BJ (cell line): ENCODE measurements at regions not wholly inside any gene's neighbourhood (a gene's known extent, or its start where the extent isn't known, plus 50 kb on each side); places are given as distances from the start of the nearest gene placed in this dataset.
"Not testable (repeated sequence)": the region's sequence is repeated elsewhere in the genome, so short reads cannot be mapped to it uniquely, and the experiment has no call there.

Source experiments
- CTCF ChIA-PET: fragments of 350-600 bp; formaldehyde crosslinking; extraction: SDS; loops from one replicate; lab custom pipeline; 2021; ENCODE audit warnings: antibody characterized with exemption, inconsistent platforms; lab: Yijun Ruan, JAX
- POLR2A ChIA-PET: fragments of 300-600 bp; sonication (Branson Sonifier 250); formaldehyde crosslinking; extraction: SDS; loops from one replicate; lab custom pipeline; 2021; ENCODE audit warnings: antibody characterized with exemption; lab: Charles Lee
- DNase-seq: peaks from one replicate; pipeline ENCODE4 v3.0.0-alpha.2; 2011; ENCODE audit warnings: low read depth
- H3K27me3 ChIP-seq: 2 replicates; pipeline ENCODE4 v1.6.0; 2011; ENCODE audit warnings: low read length; ENCODE audit not compliant: control insufficient read depth, insufficient read depth
- H3K36me3 ChIP-seq: 2 replicates; pipeline ENCODE4 v1.5.1; 2011; ENCODE audit warnings: low read length; ENCODE audit not compliant: control insufficient read depth, insufficient read depth
- H3K4me3 ChIP-seq: 2 replicates; pipeline ENCODE4 v1.5.1; 2011; ENCODE audit warnings: low read depth, mild to moderate bottlenecking, control low read depth, low read length
- TF ChIP-seq, protein P1 (sequence below): IDR thresholded peaks from 2 replicates; pipeline ENCODE4 v1.5.1; 2011; ENCODE audit warnings: low read depth, mild to moderate bottlenecking, control low read depth, inconsistent platforms, low read length, moderate library complexity; ENCODE audit not compliant: insufficient read depth

DNA sequence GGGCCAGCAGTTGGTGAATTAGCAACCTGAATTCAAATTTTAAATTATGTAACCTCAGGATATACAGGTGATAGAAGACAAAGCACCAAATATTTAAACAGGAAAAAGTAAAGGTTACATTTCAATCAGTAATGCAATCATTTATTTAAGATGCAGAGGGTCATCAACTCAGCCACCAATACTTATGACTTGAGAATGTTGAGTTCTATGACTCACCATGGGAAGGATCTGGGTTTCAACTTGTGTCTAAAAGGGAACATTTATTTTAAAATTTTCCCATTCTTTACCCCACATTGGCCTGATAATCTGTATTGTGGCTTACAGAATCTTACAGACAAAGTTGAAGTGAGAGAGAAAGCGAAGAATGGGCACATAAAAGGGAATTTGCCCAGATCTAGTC, 418.0 kb downstream of the NDFIP2 start:
- CTCF ChIA-PET, result interaction anchor here (1.2 kb wide), 1 partner anchor 10 kb away, joined by 4 read pairs; no protein-coding TSS in a partner anchor
- DNase-seq, result no peak

DNA sequence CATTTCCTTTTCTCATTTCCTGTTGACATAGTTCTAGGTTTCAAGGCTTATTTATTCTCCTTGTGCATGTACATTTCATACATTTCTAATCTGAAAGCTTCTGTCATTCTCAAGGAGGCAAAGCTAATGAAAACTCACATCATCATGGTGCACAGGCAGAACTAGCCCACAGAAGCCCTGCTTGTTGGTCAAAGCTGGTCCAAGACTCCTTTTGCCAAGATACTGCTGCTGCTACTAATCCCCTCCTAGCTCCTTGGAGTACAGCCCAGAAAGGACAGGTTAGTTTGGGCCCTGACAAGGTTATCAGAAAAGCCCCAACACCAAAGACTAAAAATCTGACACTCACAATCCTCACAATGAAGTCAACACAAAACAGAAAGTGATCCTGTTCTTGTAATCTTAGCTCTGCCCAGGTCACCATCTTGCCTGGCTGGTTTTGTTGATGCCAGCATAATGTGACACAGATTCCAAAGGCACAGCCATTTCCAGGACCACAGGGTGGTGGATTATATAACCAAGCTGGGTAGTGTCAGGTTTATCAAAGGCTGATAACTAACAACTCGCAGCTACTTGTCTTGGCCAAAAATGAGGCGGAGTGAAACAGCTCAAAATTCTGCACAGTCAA, 417.4 kb downstream of the NDFIP2 start:
- ChIA-PET POLR2A (interaction anchor here (0.6 kb wide), 1 partner anchor 21 kb away, joined by 3 read pairs; no protein-coding TSS in a partner anchor), CTCF (interaction anchor here (1.2 kb wide), 1 partner anchor 11 kb away, joined by 4 read pairs; no protein-coding TSS in a partner anchor)
- H3K36me3 ChIP-seq, result no peaks in the 10 kb centered on the region
- no peak for DNase-seq
- no peaks in the 10 kb centered on the region for H3K27me3 ChIP-seq
- H3K4me3 ChIP-seq, result no peak overlapping the region
- TF ChIP-seq, protein P1, sequence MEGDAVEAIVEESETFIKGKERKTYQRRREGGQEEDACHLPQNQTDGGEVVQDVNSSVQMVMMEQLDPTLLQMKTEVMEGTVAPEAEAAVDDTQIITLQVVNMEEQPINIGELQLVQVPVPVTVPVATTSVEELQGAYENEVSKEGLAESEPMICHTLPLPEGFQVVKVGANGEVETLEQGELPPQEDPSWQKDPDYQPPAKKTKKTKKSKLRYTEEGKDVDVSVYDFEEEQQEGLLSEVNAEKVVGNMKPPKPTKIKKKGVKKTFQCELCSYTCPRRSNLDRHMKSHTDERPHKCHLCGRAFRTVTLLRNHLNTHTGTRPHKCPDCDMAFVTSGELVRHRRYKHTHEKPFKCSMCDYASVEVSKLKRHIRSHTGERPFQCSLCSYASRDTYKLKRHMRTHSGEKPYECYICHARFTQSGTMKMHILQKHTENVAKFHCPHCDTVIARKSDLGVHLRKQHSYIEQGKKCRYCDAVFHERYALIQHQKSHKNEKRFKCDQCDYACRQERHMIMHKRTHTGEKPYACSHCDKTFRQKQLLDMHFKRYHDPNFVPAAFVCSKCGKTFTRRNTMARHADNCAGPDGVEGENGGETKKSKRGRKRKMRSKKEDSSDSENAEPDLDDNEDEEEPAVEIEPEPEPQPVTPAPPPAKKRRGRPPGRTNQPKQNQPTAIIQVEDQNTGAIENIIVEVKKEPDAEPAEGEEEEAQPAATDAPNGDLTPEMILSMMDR, result no peak

More for the DNA sequence above, 418.0 kb downstream of the NDFIP2 start:
- no peaks in the 10 kb centered on the region for H3K27me3 ChIP-seq
- no peaks in the 10 kb centered on the region for H3K36me3 ChIP-seq
- TF ChIP-seq, protein P1, result no peak
- no peak overlapping the region for H3K4me3 ChIP-seq
- POLR2A ChIA-PET, result no interaction called here

- DNase-seq, result no peak
- ChIA-PET POLR2A (no interaction called here), CTCF (no interaction called here)
- H3K36me3 ChIP-seq, result no peaks in the 10 kb centered on the region
- TF ChIP-seq, protein P1, result no peak
- H3K4me3 ChIP-seq, result no peak overlapping the region
- H3K27me3 ChIP-seq, result no peaks in the 10 kb centered on the region
Observed at GRCh38 chr13:79896851-79897250, 415.9 kb downstream of the NDFIP2 start.

DNA sequence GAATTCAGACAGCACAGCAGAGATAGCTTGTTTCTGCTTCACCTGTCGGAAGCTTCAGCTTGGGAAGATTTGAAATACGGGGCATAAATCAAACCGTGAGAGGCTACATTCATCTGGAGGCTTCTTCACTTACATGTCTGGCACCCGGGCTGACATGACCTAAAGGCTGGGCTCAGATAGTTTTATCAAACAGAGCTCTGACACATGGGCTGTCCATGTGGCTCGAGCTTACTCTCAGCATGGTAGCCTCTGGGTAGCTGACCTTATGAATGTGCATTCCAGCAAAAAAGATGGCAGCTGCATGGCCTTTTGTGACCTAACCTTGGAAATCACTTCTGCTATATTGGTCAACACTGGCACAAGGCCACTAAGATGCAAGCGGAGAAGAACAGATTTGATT, 414.5 kb downstream of the NDFIP2 start:
- Histone ChIP-seq H3K36me3 (no peaks in the 10 kb centered on the region), H3K4me3 (no peak overlapping the region), H3K27me3 (no peaks in the 10 kb centered on the region)
- no peak for DNase-seq
- ChIA-PET POLR2A (no interaction called here), CTCF (interaction anchor here (1.5 kb wide), 1 partner anchor 447 kb away, joined by 3 read pairs; no protein-coding TSS in a partner anchor)
- TF ChIP-seq, protein P1, result no peak

DNA sequence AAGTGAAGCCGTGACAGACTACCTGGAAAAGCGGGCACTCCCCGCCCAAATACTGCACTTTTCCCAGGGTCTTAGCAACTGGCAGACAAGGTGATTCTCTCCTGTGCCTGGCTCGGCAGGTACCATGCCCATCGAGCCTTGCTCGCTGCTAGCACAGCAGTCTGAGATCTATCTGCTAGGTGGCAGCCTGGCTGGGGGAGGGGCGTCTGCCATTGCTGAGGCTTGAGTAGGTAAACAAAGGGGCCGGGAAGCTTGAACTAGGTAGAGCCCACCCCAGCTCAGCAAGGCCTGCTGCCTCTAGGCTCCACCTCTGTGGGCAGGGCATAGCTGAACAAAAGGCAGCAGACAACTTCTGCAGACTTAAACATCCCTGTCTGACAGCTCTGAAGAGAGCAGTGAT, 406.3 kb downstream of the NDFIP2 start:
- DNase-seq, H3K27me3 ChIP-seq, CTCF ChIA-PET, POLR2A ChIA-PET, H3K36me3 ChIP-seq, H3K4me3 ChIP-seq: not testable (repeated sequence)

DNA sequence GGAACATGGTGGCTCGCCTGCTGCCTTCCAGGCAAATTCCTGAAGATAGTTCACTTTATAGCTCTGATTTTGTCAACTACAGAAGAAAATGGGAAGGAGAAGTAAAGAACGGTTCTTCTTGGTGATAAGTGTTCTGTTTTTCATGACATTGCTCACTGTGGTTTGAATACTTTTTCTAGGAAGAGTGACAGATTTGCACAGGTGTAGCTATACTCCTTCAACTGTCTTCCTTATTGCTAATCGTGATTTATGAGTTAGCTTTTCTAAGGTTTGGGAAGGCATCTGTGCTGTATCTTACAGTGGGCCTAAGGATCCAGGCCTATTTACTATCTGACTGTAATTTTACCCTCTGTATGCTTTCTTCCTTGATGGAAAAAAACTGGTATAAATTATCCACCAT, 405.6 kb downstream of the NDFIP2 start:
- CTCF ChIA-PET, result no interaction called here
- no peak overlapping the region for H3K4me3 ChIP-seq
- no peak for DNase-seq
- TF ChIP-seq, protein P1, result no peak
- no peaks in the 10 kb centered on the region for H3K27me3 ChIP-seq
- POLR2A ChIA-PET, result no interaction called here
- no peaks in the 10 kb centered on the region for H3K36me3 ChIP-seq
